GM18870 (cell line): ENCODE measurements at regions not wholly inside any gene's neighbourhood (a gene's known extent, or its start where the extent isn't known, plus 50 kb on each side); places are given as distances from the start of the nearest gene placed in this dataset.

Experiments
- ATAC-seq: cut with Tn5 transposase; IDR thresholded peaks from one replicate; pipeline ENCODE4 v1.9.1; 2021; ENCODE audit warnings: moderate library complexity; ENCODE audit not compliant: unreplicated experiment

DNA sequence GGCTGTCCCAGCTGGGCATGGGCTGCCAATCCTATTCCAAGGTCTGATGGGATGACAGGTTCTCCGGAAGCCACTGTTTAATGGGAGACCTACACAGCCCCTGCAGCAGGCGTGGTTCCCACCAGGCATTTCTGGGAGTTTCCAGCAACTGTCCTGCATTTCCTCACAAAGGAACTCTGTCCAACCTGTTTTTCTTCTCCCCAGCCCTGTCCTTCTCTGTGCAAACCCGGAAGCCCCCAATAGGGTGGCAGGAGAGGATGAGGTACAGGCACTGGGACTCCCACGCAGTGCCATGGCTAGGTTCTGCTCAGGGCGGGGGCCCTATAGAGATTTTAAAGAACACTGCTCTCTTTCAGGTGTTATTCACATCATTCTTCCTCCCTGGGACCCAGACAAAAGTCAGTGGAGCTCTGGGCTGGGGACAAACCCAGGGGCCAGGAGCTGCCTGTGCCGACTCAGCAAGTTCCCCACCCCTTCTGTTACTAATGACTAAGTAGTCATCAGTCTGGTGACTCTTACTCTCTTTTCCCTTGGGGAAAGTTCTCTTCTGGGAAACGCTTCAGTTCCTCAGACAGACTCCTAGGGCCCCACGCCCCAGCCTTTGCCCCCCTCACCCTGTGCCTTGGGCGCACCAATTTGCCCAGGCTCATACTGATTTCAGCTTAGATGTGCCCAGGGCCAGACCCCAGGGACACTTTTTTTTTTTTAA is 97.7 kb downstream of the CD47 start:
- ATAC-seq = no peak

DNA sequence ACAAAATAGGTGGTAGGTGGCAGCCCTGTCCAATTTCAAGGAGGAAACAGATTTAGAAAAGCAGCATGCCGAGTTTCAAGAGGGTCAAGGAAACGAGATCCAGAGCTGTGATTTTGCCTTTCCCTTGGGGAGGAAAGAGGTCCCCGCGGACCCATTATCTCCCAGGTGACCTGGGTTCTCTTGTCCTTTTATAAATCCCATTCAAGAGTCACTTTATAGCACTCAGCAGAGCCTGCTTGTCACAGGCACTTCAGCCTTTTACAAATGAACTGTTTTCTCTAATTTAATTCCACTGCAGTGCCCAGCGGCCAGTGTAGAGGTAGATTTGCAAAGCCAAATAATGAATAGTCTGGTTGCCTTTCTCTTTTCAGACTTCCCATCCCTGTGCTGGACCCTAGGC is 99.9 kb downstream of the CD47 start:
- no peak for ATAC-seq

DNA sequence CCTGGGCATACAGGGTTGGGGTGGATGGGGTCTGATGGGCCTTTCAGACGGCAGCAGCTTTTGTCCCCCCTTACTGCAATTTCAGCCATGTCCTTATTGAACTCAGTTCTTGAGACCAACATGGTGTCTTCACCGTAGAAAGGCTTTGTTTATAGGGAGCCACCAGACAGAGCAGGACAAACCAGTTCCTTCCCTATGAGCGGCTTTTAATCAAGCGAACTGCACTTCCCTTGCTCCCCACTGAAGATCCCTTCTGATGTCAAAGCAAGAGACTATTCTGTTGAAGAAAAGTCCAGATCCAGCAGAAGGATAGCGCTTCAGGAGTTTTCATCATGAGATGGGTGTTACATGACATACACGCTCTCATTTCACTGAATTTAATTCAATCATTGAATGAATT is 100.4 kb downstream of the CD47 start:
- ATAC-seq = no peak

DNA sequence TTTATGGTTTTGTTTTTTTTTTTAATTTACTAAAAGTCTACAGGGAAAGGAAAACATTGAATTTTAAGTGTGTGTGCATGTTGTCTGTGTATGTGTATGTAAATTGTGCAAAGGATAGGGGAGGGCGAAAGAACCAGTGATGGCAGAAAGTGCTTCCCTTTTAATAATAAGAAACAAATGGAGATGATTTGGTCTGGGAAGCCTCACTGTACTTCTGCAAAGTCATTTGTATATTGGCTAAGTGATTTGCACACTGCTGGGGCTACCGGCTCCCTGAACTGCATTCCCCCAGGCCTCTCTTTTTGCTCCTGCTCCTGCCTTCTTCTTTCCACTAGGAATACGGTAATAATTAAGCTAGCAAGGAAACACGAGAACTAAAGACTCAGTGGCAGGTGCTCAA is 101.2 kb downstream of the CD47 start:
- ATAC-seq = no peak

DNA sequence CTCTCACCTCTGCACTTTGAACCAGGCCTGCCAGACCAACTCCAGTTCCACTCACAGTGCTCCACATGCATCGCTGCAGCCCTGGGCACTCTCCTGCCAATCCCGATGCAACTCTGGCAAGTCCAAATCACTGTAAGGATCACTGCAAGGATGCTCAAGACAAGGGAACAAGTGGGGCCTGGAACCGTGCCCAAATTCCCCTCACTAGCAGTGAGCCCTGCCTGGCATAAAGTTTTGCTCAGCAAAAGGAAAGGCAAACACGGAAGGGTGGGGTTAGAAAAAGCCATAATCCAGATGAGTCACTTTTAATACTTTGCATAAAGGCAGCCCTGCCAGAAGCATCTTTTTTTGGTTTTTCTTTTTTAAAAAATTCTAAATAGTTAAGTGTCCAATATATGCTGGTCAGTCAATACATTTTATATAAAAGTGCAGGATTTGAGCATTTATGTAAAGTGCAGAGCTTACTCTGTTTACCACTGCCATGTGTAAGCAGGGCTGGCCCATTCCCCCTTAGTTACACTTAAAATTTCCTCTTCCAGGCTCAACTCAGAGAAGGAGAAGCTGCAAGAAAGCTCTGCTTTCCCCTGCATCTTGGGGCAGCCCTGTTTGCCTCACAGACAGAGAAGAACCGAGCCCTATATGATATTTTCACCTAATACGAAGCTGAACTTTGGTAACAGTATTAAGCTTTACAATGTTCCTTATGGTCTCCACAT is 102.2 kb downstream of the CD47 start:
- ATAC-seq = no peak

DNA sequence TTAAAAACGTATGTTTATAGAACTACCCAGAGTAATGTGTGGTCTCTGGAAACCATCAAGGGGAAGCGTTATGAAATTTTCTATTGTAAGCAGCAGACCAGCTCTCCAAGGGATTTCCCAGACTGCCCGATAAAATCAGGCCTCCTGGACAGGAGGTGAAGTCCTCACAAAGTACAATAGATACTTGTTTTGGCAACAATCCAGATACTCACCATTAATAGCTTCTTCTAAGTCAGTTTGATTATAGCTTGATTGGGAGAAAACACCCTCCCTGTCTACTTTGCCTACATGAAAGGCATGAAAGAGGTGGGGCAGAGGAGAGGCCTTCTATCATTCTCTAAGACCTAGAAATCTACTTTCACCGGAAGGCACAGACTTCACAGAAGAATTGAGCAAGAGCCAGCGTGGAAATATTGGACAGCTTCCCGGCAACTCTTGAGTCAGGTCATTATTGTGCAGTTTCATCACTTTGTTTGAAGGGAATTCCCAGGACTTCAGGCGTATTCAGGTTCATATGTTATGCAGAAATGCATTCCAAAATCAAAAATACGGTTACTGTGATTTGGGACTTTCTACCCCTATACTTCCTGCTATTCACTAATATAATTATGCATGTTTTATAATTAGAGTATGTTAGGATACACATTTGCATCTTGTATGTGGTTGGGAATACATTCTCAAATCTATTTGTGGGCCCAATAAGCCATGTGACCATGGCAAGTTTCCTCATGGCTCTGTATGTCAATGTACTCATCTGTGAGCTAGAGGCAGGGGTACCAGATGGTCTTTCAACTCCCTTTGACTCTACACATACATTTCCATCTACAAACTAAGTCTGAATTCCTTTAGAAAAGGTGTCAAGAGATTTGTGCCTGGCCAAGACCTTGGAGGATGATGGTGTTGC is 103.5 kb downstream of the CD47 start:
- no peak for ATAC-seq

DNA sequence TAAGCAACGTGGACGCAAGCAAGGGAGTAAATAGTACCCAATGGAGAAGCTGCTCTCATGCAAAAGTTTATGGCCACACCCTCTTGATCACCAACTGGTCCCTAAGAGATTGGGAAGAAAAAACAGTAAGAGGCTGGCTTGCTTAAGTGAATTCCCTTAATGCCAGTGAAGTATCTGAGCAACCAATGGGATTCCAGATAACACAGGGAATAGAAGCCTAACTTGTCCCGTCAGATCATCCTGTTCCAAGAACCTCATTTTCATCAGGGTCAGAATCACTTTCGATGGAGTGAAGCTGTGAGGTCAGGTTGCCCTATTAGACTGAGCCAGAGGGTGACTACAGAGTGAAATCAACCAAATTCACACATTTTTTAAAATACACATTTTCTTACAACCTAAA is 104.3 kb downstream of the CD47 start:
- ATAC-seq = no peak

DNA sequence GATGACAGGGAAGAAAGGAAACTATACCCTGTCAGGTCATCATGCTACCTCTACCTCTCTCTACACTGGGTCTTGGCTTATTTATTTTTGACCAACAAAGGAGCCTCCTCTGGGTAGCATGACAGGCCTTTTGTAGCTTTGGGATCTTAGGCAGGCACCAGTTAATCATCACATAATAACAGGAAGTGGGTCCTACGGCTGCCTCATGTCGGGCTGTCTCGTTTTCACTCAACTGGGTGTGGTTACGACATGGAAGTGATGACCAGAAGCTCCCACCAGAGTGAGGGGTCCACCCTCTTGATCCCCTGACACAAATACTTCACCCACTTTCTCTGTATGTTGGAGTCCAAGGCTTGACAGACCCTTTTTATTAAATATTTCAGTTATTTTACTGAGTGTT is 105.3 kb downstream of the CD47 start:
- peak; percentile 97 for ATAC-seq

DNA sequence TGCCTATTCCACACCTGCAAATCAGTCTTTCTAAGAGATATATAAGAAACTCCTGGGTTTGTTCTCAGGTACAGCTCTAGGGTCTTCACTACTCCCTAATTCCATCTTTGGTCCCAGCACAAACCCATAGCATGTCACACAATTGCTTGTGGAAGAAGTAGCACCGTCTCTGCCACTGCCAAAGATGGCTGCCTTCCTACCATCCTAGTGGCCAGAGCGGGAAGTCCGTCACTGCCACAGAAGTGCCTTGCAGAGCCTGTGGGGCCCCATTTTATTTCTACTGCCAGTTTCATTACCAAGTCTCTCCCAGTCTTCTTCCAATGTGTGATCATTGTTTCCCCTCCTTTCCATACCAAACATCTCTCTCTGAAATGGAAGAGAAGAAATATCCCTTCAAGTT is 107.6 kb downstream of the CD47 start:
- no peak for ATAC-seq

DNA sequence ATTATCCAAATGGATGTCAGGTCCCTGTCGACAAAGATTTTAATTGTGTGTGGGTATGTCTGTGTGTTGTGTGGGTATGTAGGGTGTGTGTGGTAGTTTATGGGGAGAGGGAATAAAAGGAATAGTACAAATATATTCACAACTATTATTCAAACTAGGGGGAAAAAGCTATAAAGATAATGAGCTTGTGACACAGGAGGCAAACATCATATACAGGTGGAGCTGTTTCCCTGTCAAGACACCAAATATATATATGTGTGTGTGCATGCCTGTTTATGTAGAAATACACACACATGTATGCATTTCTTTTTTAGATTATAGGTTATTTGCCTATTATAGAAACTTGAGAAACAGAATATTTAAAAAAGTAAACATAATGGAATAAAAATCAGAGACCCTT is 108.7 kb downstream of the CD47 start:
- no peak for ATAC-seq

DNA sequence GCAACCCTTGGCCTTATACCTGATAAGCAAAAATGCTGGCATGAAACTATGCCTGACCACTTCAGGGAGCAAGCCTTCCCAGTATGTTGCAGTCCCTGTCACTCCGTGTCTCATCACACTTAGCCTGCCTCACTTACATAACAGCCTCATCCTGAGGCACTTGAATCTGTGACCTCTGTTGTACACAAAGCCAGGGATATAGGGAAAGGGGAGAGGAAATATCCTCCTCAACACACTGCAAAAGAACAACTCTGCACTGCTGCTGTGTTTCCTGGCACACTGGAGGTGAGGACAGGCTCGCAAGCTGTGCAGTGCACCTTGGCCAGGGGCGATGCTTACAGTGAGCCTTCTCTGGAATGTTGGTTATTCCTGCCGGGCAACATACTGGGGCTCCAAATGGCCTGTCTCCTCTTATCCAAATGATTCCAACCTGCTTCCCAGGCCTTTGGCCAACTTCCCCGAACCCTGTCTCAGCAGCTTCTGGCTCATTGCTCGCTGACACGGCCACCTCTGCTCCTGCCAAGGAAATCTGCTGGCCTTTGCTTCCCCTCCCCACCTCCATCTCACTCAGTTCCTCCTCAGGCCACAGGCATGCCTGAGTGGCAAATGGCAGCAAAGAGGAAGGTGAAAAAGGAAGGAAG is 109.2 kb downstream of the CD47 start:
- ATAC-seq = no peak

DNA sequence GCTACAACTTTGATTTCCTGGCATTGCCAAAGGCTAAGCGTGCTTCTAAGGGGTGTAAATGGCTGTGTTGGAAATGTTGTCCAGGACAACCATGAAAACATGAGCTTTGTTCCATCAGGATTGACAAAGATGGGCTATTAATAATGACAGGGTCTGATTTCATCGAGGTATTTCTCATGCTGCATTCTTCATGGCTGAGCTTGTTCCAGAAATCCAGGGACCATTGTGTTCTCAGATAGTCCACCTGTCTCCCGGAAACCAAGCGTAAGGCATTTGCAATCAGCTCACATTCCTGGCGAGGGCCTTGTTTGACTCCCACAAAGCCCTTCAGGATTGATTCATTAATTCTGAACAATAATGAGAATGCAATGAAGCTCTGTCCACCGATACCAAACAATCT is 111.3 kb downstream of the CD47 start:
- ATAC-seq = no peak

DNA sequence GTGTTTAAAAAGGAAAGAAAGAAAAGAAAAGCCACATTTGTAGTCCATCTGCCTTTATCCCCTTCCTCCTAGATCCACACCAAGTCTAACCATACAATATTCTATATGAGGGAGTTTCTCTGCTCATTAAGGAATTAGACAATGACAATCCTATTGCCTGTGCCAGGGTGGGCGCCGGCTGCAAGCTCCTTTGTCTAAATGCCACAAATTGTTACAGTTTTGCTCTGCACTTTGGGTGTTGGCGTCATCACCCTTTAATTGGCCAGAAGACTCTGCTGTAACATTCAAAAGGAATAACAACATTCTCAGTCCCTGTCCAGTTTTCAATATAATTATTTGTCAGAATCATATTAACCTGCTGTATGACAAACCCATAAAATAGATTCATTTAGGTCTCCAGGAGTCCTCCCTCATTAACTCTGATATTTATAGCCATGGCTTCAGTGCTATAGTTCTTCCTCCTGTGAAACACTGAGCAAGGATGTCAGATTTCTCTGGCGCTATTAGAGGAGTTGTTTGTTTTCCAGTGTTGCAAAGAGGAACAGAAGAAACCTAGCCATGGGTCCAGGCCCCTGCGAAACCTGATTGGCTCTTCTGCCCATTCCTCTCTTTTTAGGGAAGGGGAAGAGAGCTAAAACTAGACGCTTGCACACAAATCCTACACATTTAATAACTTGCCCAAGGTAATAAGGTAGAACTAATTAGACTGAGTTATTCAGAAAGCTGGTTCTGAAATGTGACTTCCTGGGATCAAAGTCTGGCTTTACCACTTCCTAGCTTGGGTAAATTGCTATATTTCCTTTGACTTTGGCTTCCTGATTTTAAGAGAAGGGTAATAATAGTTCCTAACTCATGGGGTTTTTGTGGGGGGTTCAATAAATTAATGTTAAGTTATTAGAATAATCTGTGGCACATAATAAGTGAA is 112.4 kb downstream of the CD47 start:
- no peak for ATAC-seq

DNA sequence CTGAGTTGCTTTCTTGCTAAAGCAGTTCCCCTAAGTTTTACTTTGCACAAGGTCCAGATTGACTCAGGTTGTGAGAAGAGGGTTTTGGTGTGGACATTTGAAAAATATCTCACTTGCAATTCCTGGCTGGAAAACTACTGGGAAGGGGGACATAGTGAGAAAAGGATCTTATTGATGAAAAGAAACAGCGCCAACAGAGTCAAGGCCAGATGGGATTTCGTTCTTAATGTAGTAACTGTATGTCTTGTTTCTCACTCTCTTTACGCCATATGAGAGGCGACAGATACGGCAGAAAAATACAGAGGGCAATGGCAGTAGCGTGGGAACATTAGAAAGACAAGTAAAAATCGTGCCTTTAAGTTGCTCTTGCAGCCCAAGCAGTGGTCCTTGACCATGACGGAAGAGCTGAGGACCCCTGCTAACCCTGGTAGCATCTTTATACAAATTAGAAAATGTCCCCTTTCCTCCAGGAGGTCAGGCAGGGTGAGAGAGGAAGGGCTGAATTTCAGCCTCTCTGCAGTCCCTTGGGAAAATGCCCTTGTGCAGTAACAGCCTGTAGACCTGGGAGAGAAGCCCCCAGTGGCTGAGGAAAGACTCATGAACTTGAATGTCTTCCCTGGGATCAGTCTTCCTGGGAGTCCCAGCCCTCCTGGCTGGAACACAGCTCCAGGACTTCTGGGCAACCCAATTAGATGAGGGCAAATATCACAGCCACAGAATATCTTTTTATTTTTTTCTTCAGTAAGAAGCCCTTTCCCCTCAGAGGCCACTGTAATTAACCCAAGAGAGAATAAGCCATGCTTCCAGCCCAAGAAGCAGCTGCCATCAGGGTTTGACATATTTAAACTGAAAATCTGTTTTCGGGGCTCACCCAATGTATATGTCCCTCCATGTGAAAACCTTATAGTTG is 113.4 kb downstream of the CD47 start:
- ATAC-seq = no peak

DNA sequence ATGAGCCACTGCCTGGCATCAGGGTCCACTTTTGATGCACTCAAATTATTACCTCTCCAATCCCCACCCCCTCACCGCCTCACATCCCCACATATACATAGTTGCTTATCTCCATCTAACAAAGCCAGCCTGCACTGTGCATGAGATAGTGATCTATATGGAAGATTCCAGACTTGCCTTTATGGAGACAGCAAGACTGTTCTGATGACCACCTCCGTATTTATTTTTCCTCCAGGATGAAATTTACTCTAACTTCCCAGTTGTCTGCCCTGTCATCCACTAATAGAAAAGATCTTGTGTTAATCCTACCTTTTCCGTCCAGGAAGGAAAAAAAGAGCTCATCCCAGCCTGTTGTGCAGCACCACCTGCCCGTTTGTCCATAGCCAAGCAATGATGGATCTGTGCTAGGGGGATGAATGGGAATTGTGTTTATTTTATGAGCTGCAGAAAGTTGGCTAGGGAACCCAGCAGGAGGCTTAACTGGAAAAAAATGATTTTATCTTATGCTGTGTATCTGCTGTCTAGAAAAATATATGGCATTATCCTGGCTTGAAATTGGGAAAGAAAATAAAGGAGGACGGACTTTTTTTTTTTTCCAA is 114.5 kb downstream of the CD47 start:
- no peak for ATAC-seq

DNA sequence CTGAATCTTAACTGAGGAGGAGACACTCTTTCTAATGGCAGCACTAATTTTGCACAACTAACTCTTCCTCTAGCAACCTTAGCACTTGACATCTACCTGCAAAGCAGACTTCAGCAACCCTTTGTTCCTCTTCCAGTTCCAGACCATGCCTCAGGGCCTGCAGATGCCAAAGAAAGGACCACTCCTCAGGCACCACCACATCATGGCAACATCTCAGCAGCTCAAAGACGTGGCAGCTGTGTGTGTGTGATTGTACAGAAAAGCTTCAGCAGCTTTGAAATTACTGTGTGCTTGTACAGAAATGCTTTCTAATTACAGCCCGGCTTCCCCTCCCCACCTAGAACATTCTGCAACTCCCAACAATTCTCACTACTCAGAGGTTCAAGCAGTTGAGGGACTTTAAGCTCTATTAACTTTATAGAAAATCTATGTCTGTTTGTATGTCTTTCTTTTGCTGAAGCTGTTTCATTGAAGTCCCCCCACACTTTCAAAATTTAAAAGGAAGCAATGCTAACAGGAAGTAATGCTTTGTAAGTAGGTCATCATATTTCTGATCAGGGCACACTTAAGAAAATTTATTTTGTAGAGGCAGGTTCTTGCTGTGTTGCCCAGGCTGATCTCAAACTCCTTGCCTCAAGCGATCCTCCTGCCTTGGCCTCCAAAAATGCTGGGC is 115.2 kb downstream of the CD47 start:
- ATAC-seq = no peak

DNA sequence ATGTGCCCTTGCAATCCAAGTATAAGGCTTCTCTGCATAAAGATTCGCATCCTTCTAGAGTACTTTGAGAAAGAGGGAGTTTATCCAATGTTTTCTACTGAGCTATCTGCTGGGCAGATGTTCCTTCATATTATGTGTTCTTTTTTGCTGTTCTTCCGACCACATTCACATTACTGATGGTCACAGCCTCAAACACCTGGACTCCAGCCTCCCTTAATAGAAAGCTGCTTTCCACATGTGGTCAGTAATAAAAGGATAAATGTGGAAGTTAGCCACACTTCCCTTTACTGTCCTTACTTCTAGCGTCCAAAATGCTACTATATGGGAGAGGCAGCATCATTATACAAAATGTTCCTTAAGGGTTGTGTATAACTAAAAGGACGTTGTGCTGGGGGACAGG is 116.9 kb downstream of the CD47 start:
- ATAC-seq = no peak

DNA sequence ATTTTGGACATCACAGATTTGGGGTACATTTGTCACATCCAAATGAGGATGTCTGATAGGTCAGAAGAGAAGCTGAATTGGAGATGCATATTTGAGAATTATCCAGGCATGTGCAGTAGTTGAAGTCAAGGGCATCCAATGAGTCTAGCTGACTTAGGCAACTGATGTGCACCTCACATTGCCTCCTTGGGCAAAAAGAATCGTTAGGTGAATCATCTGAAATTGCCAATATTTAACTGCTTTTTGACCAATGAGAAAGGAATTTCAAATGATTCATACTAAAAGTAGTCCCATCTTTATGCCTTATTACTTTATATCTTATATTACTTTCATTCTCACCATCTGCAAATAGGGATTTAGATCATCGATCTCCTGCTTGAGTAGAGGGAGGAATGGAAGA is 117.7 kb downstream of the CD47 start:
- no peak for ATAC-seq
